Spleen (tissue), 7 donors: ENCODE measurements at regions not wholly inside any gene's neighbourhood (a gene's known extent, or its start where the extent isn't known, plus 50 kb on each side); places are given as distances from the start of the nearest gene placed in this dataset.
"Not testable (repeated sequence)": the region's sequence is repeated elsewhere in the genome, so short reads cannot be mapped to it uniquely, and the experiment has no call there.

ENCODE experiments used
- POLR2A ChIP-seq, 3 donors: fragments of 450-650 bp; IDR thresholded peaks; one replicate each; pipeline ENCODE4 v1.5.1; 2017; ENCODE audit warnings: antibody characterized with exemption in 3 of 3, mild to moderate bottlenecking in 1 of 3
- TF ChIP-seq, protein P1 (sequence below), 11 experiments: fragments of 200-600 bp in 7 of 11; fragments of 450-650 bp in 4 of 11; sonication (generic) in 4 of 11; IDR thresholded peaks in 8 of 11; conservative IDR thresholded peaks in 3 of 11; 1 replicate in 7 of 11; 2 replicates in 4 of 11; pipeline versions ENCODE4 v1.4.0 to v1.8.0; 2016 to 2021; ENCODE audit warnings: antibody characterized with exemption in 11 of 11, inconsistent platforms in 4 of 11, mild to moderate bottlenecking in 1 of 11
- donor health status: DM: no; HTN: no; CAD: no; lungs with moderate emphysema.
- donor health status: DM: no; HTN: no; CAD: no.
- donor health status: DM: no; HTN: no; CAD: no.

GRCh38 chr4:45207864-45208331 lies 481.5 kb upstream of the GNPDA2 start:
- TF ChIP-seq, protein P1, sequence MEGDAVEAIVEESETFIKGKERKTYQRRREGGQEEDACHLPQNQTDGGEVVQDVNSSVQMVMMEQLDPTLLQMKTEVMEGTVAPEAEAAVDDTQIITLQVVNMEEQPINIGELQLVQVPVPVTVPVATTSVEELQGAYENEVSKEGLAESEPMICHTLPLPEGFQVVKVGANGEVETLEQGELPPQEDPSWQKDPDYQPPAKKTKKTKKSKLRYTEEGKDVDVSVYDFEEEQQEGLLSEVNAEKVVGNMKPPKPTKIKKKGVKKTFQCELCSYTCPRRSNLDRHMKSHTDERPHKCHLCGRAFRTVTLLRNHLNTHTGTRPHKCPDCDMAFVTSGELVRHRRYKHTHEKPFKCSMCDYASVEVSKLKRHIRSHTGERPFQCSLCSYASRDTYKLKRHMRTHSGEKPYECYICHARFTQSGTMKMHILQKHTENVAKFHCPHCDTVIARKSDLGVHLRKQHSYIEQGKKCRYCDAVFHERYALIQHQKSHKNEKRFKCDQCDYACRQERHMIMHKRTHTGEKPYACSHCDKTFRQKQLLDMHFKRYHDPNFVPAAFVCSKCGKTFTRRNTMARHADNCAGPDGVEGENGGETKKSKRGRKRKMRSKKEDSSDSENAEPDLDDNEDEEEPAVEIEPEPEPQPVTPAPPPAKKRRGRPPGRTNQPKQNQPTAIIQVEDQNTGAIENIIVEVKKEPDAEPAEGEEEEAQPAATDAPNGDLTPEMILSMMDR (IDR thresholded peaks at IDR 0.05 in 8 of 11, conservative IDR thresholded peaks at IDR 0.05 in 3 of 11), result not testable (repeated sequence)
- not testable (repeated sequence) for TF ChIP-seq POLR2A (IDR thresholded peaks at IDR 0.05)
